ENCODE measurements at regions not wholly inside any gene's neighbourhood (a gene's known extent, or its start where the extent isn't known, plus 50 kb on each side); places are given as distances from the start of the nearest gene placed in this dataset.
"Not testable (repeated sequence)": the region's sequence is repeated elsewhere in the genome, so short reads cannot be mapped to it uniquely, and the experiment has no call there.

- no peak overlapping the region for H3K27ac ChIP-seq (ENCODE audit: low read depth, low read length, poor library complexity, severe bottlenecking)
- intact Hi-C loops (cut with micrococcal nuclease; ENCODE audit: unreplicated experiment), result no loop called here
- POLR2A ChIA-PET, result no interaction called here
Measured at GRCh38 chr12:102281231-102281630, 83.6 kb upstream of the PMCH start.

GRCh38 chr12:102255687-102256086 is 58.1 kb upstream of the PMCH start:
- H3K36me3 ChIP-seq (ENCODE audit: insufficient read depth, low read length); H3K4me1 ChIP-seq (ENCODE audit: insufficient read depth, low read length, poor library complexity, severe bottlenecking); DNase-seq (ENCODE audit: low spot score); intact Hi-C loops (cut with micrococcal nuclease; ENCODE audit: unreplicated experiment); H3K9me2 ChIP-seq (ENCODE audit: insufficient read depth, low read length); H3K79me2 ChIP-seq (ENCODE audit: insufficient read depth, low read depth, low read length); H4K20me1 ChIP-seq (ENCODE audit: insufficient read depth, low read length); CTCF ChIA-PET (ENCODE audit: unreplicated experiment); H3K27ac ChIP-seq (ENCODE audit: low read depth, low read length, poor library complexity, severe bottlenecking); H2AFZ ChIP-seq (ENCODE audit: low read length); H3K9me3 ChIP-seq (ENCODE audit: low read length); H3K4me2 ChIP-seq (ENCODE audit: low read length); H3K4me3 ChIP-seq (ENCODE audit: low read depth, low read length, poor library complexity, severe bottlenecking); BruUV-seq (replicated peaks): not testable (repeated sequence)
- POLR2A ChIA-PET, result interaction anchor here (1.0 kb wide), 1 partner anchor 22 kb away, joined by 3 read pairs; no protein-coding TSS in a partner anchor

More at GRCh38 chr12:102281231-102281630, 83.6 kb upstream of the PMCH start:
- H3K4me3 ChIP-seq (ENCODE audit: low read depth, low read length, poor library complexity, severe bottlenecking), result no peak overlapping the region
- no peak for DNase-seq (ENCODE audit: low spot score)
- H4K20me1 ChIP-seq (ENCODE audit: insufficient read depth, low read length), result no peaks in the 10 kb centered on the region
- no peaks in the 10 kb centered on the region for H3K4me1 ChIP-seq (ENCODE audit: insufficient read depth, low read length, poor library complexity, severe bottlenecking)
- no peak overlapping the region for H3K4me2 ChIP-seq (ENCODE audit: low read length)
- H2AFZ ChIP-seq (ENCODE audit: low read length), result no peak overlapping the region
- CTCF ChIA-PET (ENCODE audit: unreplicated experiment), result no interaction called here
- TF ChIP-seq EZH2phosphoT487 (IDR thresholded peaks at IDR 0.05; ENCODE audit: borderline replicate concordance, low read depth, low read length) (no peak), CTCF (conservative IDR thresholded peaks at IDR 0.05; ENCODE audit: low read length) (no peak)
- H3K79me2 ChIP-seq (ENCODE audit: insufficient read depth, low read depth, low read length), result no peaks in the 10 kb centered on the region
- no TSS peak for BruUV-seq (replicated peaks)
- H3K36me3 ChIP-seq (ENCODE audit: insufficient read depth, low read length), result no peaks in the 10 kb centered on the region
- no peaks in the 10 kb centered on the region for H3K9me3 ChIP-seq (ENCODE audit: low read length)
- H3K9me2 ChIP-seq (ENCODE audit: insufficient read depth, low read length), result no peaks in the 10 kb centered on the region

GRCh38 chr12:102251005-102251404 is 53.4 kb upstream of the PMCH start:
- CTCF ChIA-PET (ENCODE audit: unreplicated experiment); BruUV-seq (replicated peaks); H2AFZ ChIP-seq (ENCODE audit: low read length); POLR2A ChIA-PET; DNase-seq (ENCODE audit: low spot score); H3K27ac ChIP-seq (ENCODE audit: low read depth, low read length, poor library complexity, severe bottlenecking); H3K79me2 ChIP-seq (ENCODE audit: insufficient read depth, low read depth, low read length); H4K20me1 ChIP-seq (ENCODE audit: insufficient read depth, low read length); H3K4me2 ChIP-seq (ENCODE audit: low read length); intact Hi-C loops (cut with micrococcal nuclease; ENCODE audit: unreplicated experiment); H3K4me3 ChIP-seq (ENCODE audit: low read depth, low read length, poor library complexity, severe bottlenecking); H3K4me1 ChIP-seq (ENCODE audit: insufficient read depth, low read length, poor library complexity, severe bottlenecking); H3K36me3 ChIP-seq (ENCODE audit: insufficient read depth, low read length); H3K9me2 ChIP-seq (ENCODE audit: insufficient read depth, low read length); H3K9me3 ChIP-seq (ENCODE audit: low read length): not testable (repeated sequence)

Data from OCI-LY7 (cell line).